HepG2 (cell line): ENCODE measurements at regions not wholly inside any gene's neighbourhood (a gene's known extent, or its start where the extent isn't known, plus 50 kb on each side); places are given as distances from the start of the nearest gene placed in this dataset.

Experiments used
- ATF1 ChIP-seq: IDR thresholded peaks from 2 replicates; pipeline ENCODE4 v1.6.1; 2016; ENCODE audit warnings: mild to moderate bottlenecking, control low read depth
- BORCS8-MEF2B ChIP-seq: sonication (generic); formaldehyde crosslinking; IDR thresholded peaks from 2 replicates; pipeline ENCODE4 v1.8.0; 2022; ENCODE audit warnings: mild to moderate bottlenecking, missing genetic modification reagents
- CBX5 ChIP-seq: sonication (generic); formaldehyde crosslinking; IDR thresholded peaks from 2 replicates; pipeline ENCODE4 v1.4.0; 2020; ENCODE audit warnings: missing genetic modification reagents, borderline replicate concordance
- CEBPZ ChIP-seq: IDR thresholded peaks from 2 replicates; pipeline ENCODE4 v1.6.1; 2012; ENCODE audit warnings: low read length, improper control_type of control experiment
- FOSL2 ChIP-seq: sonication (generic); formaldehyde crosslinking; IDR thresholded peaks from 2 replicates; pipeline ENCODE4 v1.4.0; 2020; ENCODE audit warnings: missing genetic modification reagents
- FOXJ3 ChIP-seq: sonication (generic); formaldehyde crosslinking; IDR thresholded peaks from 2 replicates; pipeline ENCODE4 v1.4.0; 2020; ENCODE audit warnings: missing genetic modification reagents, mild to moderate bottlenecking, borderline replicate concordance
- HDAC1 ChIP-seq: sonication (generic); formaldehyde crosslinking; IDR thresholded peaks from 2 replicates; pipeline ENCODE4 v1.5.1; 2020; ENCODE audit warnings: mild to moderate bottlenecking, missing genetic modification reagents
- LCORL ChIP-seq, 2 experiments: fragments of 450-650 bp in 1 of 2; sonication (generic) in 1 of 2; formaldehyde crosslinking in 1 of 2; IDR thresholded peaks; 2 replicates each; pipeline versions ENCODE4 v1.5.0 to v1.6.1; 2017 to 2020; ENCODE audit warnings: antibody characterized with exemption in 1 of 2, missing genetic modification reagents in 1 of 2
- MED8 ChIP-seq: sonication (generic); formaldehyde crosslinking; IDR thresholded peaks from 2 replicates; pipeline ENCODE4 v1.8.1; 2023; ENCODE audit warnings: mild to moderate bottlenecking, missing genetic modification reagents; ENCODE audit not compliant: insufficient replicate concordance
- MTF1 ChIP-seq: sonication (generic); formaldehyde crosslinking; IDR thresholded peaks from 2 replicates; pipeline ENCODE4 v1.5.0; 2020; ENCODE audit warnings: missing genetic modification reagents
- MYNN ChIP-seq: sonication (generic); formaldehyde crosslinking; IDR thresholded peaks from 2 replicates; pipeline ENCODE4 v1.4.0; 2020; ENCODE audit warnings: mild to moderate bottlenecking, low read depth, missing genetic modification reagents
- NFYB ChIP-seq: sonication (generic); formaldehyde crosslinking; IDR thresholded peaks from 2 replicates; pipeline ENCODE4 v1.4.0; 2020; ENCODE audit warnings: missing genetic modification reagents
- RBM22 ChIP-seq: fragments of 200-400 bp; formaldehyde crosslinking; optimal IDR thresholded peaks from 2 replicates; pipeline ENCODE3; 2017; ENCODE audit warnings: mild to moderate bottlenecking, low read length, moderate library complexity
- REPIN1 ChIP-seq: sonication (generic); formaldehyde crosslinking; IDR thresholded peaks from 2 replicates; pipeline ENCODE4 v1.8.0; 2022; ENCODE audit warnings: missing genetic modification reagents, low read depth, mild to moderate bottlenecking, borderline replicate concordance
- REST ChIP-seq, 2 experiments: IDR thresholded peaks; 2 replicates each; pipeline ENCODE4 v1.6.1; 2011 to 2012; ENCODE audit warnings: low read length in 2 of 2, borderline replicate concordance in 1 of 2, low read depth in 1 of 2, mild to moderate bottlenecking in 1 of 2, moderate library complexity in 1 of 2
- SOX6 ChIP-seq, 2 experiments: fragments of 450-650 bp in 1 of 2; sonication (generic) in 1 of 2; formaldehyde crosslinking in 1 of 2; IDR thresholded peaks; 2 replicates each; pipeline versions ENCODE4 v1.4.0 to v1.6.1; 2017 to 2020; ENCODE audit warnings: antibody characterized with exemption in 1 of 2, mild to moderate bottlenecking in 1 of 2, missing genetic modification reagents in 1 of 2
- TBL1XR1 ChIP-seq: fragments of 150-350 bp; IDR thresholded peaks from 2 replicates; pipeline ENCODE4 v1.6.1; 2014; ENCODE audit warnings: borderline replicate concordance, low read length; ENCODE audit not compliant: partially characterized antibody
- THAP7 ChIP-seq: sonication (generic); formaldehyde crosslinking; IDR thresholded peaks from 2 replicates; pipeline ENCODE4 v1.8.1; 2023; ENCODE audit warnings: mild to moderate bottlenecking, missing genetic modification reagents
- ZFP90 ChIP-seq: sonication (generic); formaldehyde crosslinking; IDR thresholded peaks from 2 replicates; pipeline ENCODE4 v1.8.0; 2022; ENCODE audit warnings: missing genetic modification reagents, mild to moderate bottlenecking, inconsistent platforms, borderline replicate concordance
- ZNF451 ChIP-seq: sonication (generic); formaldehyde crosslinking; IDR thresholded peaks from 2 replicates; pipeline ENCODE4 v1.5.0; 2020; ENCODE audit warnings: mild to moderate bottlenecking, missing genetic modification reagents
- ZNF652 ChIP-seq: IDR thresholded peaks from 2 replicates; pipeline ENCODE4 v1.6.1; 2016; ENCODE audit warnings: low read depth, borderline replicate concordance
- ZNF720 ChIP-seq: sonication (generic); formaldehyde crosslinking; IDR thresholded peaks from 2 replicates; pipeline ENCODE4 v1.4.0; 2020; ENCODE audit warnings: missing genetic modification reagents
- ZNF878 ChIP-seq: sonication (generic); formaldehyde crosslinking; IDR thresholded peaks from 2 replicates; pipeline ENCODE4 v1.8.1; 2023; ENCODE audit warnings: mild to moderate bottlenecking, missing genetic modification reagents, moderate library complexity

DNA sequence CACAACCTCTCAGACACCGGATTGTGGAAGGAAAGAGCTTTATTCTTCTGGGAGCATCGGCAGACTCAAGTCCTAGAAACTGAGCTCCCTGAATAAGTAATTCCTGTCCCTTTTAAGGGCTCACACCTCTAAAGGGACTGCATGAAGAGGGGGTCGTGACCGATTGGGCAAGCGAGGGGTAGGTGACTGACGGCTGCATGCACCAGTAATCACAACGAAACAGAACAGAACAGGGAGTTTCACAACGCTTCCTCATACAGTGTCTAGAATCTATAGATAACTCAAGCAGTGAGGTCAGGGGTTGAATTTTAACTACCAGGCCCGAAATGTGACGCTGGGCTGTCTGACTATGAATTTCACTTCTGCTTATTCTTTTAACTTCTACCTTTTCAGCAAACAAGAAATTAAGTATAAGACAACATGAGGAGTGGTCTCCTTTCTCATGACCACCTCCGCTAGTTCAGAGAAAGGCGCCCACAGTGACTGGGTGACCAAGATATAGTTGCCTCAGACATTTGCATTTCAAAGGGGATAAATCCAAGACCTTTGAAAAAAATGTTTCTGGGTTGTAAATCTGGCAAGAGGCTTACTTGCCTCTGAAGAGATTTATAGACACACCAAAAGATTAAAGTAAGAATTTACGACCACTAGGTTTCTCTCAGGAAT, 88.4 kb upstream of the ATF7IP2 start (continued):
- peak; percentile 77 for TF ChIP-seq NFYB
- TF ChIP-seq REST (IDR thresholded peaks at IDR 0.05; ENCODE audit: borderline replicate concordance in 1 of 2, low read depth in 1 of 2, low read length in 2 of 2), result no peak
- no peak for TF ChIP-seq MTF1 (CRISPR knock-in tag)
- TF ChIP-seq MYNN (CRISPR knock-in tag), result no peak
- TF ChIP-seq SOX6 (IDR thresholded peaks at IDR 0.05), result no peak
- peak; percentile 70 for TF ChIP-seq SOX6 (CRISPR knock-in tag; IDR thresholded peaks at IDR 0.05)
- no peak for TF ChIP-seq RBM22
- TF ChIP-seq ZFP90, result no peak
- TF ChIP-seq HDAC1 (CRISPR knock-in tag), result peak; percentile 24; the same call in 1 of the 2 replicates
- no peak for TF ChIP-seq REPIN1 (CRISPR knock-in tag)
- no peak for TF ChIP-seq ZNF878
- TF ChIP-seq ATF1 (CRISPR knock-in tag), result no peak; the same call in 1 of the 2 replicates
- no peak for TF ChIP-seq MED8 (CRISPR knock-in tag)
- TF ChIP-seq ZNF720 (CRISPR knock-in tag), result no peak
- no peak for TF ChIP-seq BORCS8-MEF2B (CRISPR knock-in tag)
- 0 out of 2 replicates have a peak, but pooled peaks have one; percentile 16 for TF ChIP-seq FOXJ3 (CRISPR knock-in tag)
- TF ChIP-seq THAP7 (CRISPR knock-in tag), result no peak
- TF ChIP-seq FOSL2 (CRISPR knock-in tag), result peak; percentile 63
- TF ChIP-seq LCORL (IDR thresholded peaks at IDR 0.05), result no peak
- no peak for TF ChIP-seq LCORL (CRISPR knock-in tag; IDR thresholded peaks at IDR 0.05)
- TF ChIP-seq ZNF451 (CRISPR knock-in tag), result no peak
- TF ChIP-seq CEBPZ, result no peak
- no peak for TF ChIP-seq ZNF652 (CRISPR knock-in tag)
- TF ChIP-seq CBX5 (CRISPR knock-in tag), result no peak
- peak; percentile 17 for TF ChIP-seq TBL1XR1
